ENCODE measurements at regions not wholly inside any gene's neighbourhood (a gene's known extent, or its start where the extent isn't known, plus 50 kb on each side); places are given as distances from the start of the nearest gene placed in this dataset.

DNA sequence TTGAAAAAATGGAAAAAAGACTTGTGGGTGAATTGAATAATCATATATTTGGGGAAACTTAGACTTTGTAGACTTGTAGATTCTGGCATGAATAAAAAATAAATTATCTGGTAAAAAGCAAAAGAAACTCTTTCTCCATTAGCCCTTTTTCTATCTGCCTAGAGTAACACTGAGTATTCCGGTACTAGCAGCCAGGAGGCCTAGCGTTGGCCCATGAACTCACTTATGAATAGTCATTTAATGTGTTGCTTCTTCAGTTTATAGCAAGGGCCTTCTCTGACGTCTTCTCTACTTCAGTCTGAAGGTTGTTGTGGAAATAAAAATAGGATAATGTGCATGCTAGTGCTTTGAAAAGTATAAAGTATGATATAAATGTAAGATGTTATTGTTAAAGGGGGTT, 851.2 kb upstream of the NR2F2 start:
- no peak for DNase-seq

DNA sequence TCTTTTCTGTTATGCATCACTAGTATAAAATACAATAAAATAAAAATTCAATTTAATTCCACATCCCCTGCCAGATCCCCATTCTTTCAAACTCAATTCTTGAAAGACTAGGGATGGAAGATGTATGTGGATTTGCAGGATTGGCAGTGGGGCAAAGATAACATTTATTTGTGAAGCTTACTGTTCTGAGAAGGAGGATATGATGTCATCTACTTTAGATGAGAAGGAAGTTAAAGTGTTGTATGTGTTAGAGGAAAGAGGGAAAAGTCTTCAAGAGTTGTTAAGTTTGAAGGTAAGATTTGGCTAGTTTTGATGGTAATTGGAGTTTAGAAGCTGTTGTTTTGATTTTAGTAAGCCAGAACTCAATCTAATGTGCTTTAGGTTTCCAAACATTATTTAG, 845.1 kb upstream of the NR2F2 start:
- no peak for DNase-seq

DNA sequence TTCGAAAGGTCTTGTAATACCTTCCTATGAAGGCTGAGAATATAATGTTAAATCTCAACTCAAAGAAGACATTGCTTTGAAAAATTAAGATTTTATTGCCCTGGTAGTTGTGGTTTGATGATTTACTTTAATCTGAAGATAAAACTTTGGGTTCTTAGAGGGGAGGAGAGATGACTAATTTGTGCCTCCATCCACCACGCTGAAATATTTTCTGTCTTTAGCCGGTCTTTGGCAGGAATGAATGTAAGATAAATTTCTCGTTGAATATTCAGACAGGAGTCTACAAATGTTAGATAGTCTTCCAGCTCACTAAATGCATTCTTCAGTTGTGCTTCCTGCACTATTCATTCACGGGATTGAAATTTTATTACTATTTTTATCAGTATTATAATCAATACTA, 844.3 kb upstream of the NR2F2 start:
- no peak for DNase-seq

GRCh38 chr15:95489103-95489502, 841.4 kb upstream of the NR2F2 start:
- DNase-seq, result no peak

- no peak for DNase-seq
These were observed 838.0 kb upstream of the NR2F2 start for GRCh38 chr15:95492388-95493070.

- no peak for DNase-seq
These were observed 835.4 kb upstream of the NR2F2 start for GRCh38 chr15:95494971-95495541.

GRCh38 chr15:95497634-95498033, 832.9 kb upstream of the NR2F2 start:
- no peak for DNase-seq

GRCh38 chr15:95498961-95499360, 831.5 kb upstream of the NR2F2 start:
- DNase-seq, result no peak

- DNase-seq, result no peak
These were observed 831.1 kb upstream of the NR2F2 start for GRCh38 chr15:95499397-95499796.

GRCh38 chr15:95501865-95502264, 828.6 kb upstream of the NR2F2 start:
- no peak for DNase-seq

DNA sequence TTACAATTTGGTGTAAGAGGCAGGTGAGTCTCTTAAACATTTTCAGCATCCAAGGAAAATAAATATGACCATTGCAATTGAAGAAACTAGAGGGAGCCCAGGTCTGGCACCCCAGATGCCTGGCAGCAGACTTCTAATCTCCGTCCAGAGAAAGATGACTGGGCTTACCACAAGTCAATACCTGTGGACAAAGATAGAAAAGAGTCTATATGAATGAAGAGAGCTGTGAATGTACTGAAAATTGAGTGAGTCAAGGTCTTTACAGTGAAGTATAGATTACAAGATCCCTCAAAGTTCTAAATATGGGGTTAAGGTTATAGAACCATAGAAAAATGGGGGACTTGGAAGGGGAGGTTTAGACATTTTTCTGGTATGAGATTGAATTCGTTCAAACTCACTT, 827.4 kb upstream of the NR2F2 start:
- no peak for DNase-seq

- DNase-seq, result no peak
These were observed 826.8 kb upstream of the NR2F2 start for GRCh38 chr15:95503640-95504225.

DNA sequence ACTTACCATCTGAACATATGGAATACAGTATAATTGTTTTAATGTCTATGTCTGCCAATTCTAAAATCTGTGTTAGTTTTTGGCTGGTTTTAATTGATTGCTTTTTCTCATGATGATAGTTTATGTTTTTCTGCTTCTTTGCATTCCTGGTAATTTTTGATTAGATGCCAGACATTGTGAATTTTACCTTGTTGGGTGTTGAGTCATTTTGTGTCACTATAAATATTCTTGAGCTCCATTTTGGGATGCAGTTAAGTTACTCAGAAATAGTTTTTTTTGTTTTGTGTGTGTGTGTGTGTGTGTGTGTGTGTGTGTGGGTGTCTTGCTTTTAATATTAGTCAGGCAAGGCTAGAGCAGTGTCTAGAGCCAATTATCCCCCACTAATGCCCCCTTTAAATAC, 818.8 kb upstream of the NR2F2 start:
- no peak for DNase-seq

DNA sequence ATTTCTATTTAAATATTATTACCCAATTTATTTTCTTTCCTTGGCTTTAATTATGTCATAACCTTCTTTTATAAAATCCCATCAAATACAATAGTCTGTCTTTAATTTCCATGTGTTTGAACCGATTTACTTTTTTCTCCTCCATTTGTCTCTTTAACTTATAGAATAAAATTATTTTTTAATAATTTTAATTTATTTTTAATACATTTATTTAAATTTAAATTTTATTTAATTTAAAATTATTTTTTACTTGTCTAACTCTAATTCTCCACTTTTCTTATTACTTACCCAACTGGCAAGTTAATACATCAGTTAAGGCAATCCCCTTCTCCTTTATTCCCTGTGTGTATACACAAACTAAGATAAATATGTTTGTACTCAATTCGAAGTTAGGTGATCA, 817.6 kb upstream of the NR2F2 start:
- DNase-seq, result no peak

- no peak for DNase-seq
These were observed 810.6 kb upstream of the NR2F2 start for GRCh38 chr15:95519887-95520286.

DNA sequence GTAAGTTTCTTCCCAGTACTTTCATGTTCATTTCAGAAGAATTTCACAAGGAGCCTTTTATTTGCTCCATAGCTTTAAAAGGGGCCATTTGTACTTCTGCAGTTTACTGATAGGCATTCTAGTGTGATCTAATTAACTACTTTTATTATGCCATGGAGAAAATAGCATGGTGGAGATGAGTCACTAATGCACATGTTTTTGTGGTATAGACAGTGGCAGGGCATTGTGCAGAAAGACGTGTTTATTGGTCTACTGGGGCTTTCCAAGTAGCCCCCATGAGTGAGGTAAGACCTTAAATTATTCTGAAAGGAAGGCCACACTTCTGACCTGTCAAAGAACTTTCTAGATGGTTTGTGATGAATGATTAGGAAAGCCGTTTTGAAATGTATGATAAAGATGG, 810.0 kb upstream of the NR2F2 start:
- DNase-seq, result no peak

GRCh38 chr15:95520922-95521321, 809.6 kb upstream of the NR2F2 start:
- DNase-seq, result no peak

DNA sequence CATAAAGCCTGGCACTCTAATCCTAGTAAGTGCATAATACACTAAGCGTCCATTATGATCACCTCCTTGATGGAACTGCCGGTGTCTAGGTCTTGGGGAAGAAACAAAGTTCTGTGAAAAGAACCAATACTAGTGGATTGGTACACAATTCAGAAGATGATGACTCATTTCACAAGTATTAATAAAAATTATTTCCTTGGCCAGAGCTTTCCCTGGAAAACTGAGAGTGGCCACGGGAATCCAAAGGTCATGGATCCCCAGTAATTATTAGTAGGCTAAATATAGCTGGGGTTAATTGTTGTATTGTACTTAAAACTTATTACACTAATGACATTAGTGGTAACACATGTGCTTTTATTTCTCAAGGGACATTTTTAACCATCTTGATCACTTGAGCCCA, 808.0 kb upstream of the NR2F2 start:
- DNase-seq, result no peak

DNA sequence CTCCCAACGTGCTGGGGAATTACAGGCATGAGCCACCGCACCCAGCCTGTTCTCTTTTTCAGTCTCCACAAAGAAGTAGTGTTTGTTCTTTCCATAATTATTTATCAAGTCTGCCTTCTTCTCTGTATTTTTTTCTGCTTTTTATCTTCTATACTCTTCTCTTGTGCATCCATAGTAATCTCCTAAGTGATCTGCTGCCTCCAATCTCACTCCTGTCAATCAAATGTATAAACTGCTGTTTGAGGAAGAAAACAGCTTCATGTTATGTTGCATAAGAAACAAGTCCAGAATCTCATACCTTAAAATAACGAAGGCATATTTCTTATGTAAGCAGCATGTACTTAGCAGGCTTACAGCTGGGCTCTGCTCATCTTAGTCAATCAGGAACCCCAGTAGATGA, 801.6 kb upstream of the NR2F2 start:
- no peak for DNase-seq

DNA sequence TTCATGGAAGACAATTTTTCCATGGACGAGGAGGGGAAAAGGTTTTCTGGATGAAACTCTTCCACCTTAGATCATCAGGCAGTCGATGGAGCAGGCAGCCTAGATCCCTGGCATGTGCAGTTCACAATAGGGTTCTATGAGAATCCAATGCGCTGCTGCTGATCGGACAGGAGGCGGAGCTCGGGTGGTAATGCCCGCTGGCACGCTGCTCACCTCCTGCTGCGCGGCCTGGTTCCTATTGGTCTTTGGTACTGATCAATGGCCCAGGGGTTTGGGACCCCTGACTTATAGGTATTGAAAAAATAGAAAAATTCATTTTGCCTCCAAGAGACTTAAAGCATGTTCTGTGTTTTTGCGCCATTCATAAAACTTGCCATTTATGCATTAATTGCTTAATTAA, 793.9 kb upstream of the NR2F2 start:
- DNase-seq, result no peak

DNA sequence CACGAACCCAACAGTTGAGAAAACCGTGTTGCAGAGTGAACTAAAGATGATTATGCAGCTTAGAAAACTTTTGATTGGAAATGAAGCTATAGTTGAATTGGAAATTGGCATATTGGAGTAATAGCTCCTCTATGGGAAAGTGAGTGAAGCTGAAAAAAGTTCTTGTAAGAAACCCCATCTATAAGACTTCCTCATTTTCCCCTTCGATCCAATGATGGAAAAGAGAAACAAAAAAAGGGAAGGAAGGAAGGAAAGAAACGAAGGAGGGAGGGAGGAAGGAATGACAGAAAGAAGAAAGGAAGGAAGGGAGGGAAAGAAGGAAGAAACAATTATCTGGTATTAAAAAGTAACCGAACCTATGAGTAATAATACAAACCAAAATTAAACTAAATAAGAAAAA, 791.8 kb upstream of the NR2F2 start:
- DNase-seq, result no peak

- no peak for DNase-seq
These were observed 789.2 kb upstream of the NR2F2 start for GRCh38 chr15:95541301-95541700.

GRCh38 chr15:95549168-95549738, 781.2 kb upstream of the NR2F2 start:
- DNase-seq, result no peak

GRCh38 chr15:95550702-95551101, 779.8 kb upstream of the NR2F2 start:
- no peak for DNase-seq

DNA sequence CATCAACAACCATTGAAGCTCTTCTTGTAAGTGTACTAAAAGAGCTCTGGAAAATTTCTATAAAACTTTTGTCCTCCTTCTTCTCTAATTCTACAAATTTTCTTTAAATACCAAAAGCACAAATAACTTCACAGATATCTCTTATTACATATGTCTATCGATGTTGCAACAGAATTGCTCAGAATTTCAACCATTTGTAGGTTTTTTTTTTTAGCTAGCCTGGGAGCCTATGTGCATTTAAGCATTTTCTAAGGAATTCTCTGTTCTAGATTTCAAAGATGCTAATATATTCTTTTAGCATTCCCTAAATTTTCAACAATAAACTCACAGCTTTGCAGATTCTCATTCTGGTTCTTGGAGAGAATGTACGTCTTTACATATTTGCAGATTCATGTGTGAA, 774.3 kb upstream of the NR2F2 start:
- DNase-seq, result no peak
